Uterus (tissue), 2 donors: ENCODE measurements at regions not wholly inside any gene's neighbourhood (a gene's known extent, or its start where the extent isn't known, plus 50 kb on each side); places are given as distances from the start of the nearest gene placed in this dataset.

Source experiments
- POLR2A ChIP-seq, 2 donors: fragments of 450-650 bp; IDR thresholded peaks; one replicate each; pipeline ENCODE4 v1.6.1; 2016; ENCODE audit warnings: antibody characterized with exemption in 2 of 2, mild to moderate bottlenecking in 1 of 2, moderate library complexity in 1 of 2
- TF ChIP-seq, protein P1 (sequence below), 4 experiments: fragments of 200-600 bp in 2 of 4; fragments of 450-650 bp in 2 of 4; sonication (generic) in 2 of 4; IDR thresholded peaks; one replicate each; pipeline ENCODE4 v1.5.1; 2016 to 2019; ENCODE audit warnings: antibody characterized with exemption in 4 of 4, mild to moderate bottlenecking in 2 of 4, moderate library complexity in 1 of 4

DNA sequence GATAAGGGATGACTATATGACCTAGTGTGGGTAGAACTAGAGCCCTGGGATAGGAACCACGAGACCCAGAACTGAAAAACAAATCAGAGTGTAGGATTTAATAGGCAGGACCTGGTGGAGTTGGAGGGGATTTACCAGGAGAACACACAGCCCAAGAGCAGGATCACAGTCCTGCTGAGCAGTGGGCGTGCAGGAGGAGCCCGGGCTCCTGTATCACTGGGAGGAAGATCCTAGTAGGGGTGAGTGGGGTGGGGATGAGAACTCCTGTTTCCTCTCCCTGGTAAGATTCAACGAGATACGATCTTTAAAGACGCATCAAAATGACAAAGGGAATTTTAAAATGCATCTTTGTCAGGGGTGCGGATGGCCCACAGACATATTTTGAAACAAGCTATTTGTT lies 220.1 kb downstream of the GALC start:
- TF ChIP-seq, protein P1, sequence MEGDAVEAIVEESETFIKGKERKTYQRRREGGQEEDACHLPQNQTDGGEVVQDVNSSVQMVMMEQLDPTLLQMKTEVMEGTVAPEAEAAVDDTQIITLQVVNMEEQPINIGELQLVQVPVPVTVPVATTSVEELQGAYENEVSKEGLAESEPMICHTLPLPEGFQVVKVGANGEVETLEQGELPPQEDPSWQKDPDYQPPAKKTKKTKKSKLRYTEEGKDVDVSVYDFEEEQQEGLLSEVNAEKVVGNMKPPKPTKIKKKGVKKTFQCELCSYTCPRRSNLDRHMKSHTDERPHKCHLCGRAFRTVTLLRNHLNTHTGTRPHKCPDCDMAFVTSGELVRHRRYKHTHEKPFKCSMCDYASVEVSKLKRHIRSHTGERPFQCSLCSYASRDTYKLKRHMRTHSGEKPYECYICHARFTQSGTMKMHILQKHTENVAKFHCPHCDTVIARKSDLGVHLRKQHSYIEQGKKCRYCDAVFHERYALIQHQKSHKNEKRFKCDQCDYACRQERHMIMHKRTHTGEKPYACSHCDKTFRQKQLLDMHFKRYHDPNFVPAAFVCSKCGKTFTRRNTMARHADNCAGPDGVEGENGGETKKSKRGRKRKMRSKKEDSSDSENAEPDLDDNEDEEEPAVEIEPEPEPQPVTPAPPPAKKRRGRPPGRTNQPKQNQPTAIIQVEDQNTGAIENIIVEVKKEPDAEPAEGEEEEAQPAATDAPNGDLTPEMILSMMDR (IDR thresholded peaks at IDR 0.05), result no peak
- no peak for TF ChIP-seq POLR2A (IDR thresholded peaks at IDR 0.05)
